GM04504 (cell line): ENCODE measurements at regions not wholly inside any gene's neighbourhood (a gene's known extent, or its start where the extent isn't known, plus 50 kb on each side); places are given as distances from the start of the nearest gene placed in this dataset.
"Not testable (repeated sequence)": the region's sequence is repeated elsewhere in the genome, so short reads cannot be mapped to it uniquely, and the experiment has no call there.

Source experiments
- DNase-seq: peaks from one replicate; pipeline ENCODE4 v3.0.0-alpha.2; 2012; ENCODE audit warnings: low read depth

DNA sequence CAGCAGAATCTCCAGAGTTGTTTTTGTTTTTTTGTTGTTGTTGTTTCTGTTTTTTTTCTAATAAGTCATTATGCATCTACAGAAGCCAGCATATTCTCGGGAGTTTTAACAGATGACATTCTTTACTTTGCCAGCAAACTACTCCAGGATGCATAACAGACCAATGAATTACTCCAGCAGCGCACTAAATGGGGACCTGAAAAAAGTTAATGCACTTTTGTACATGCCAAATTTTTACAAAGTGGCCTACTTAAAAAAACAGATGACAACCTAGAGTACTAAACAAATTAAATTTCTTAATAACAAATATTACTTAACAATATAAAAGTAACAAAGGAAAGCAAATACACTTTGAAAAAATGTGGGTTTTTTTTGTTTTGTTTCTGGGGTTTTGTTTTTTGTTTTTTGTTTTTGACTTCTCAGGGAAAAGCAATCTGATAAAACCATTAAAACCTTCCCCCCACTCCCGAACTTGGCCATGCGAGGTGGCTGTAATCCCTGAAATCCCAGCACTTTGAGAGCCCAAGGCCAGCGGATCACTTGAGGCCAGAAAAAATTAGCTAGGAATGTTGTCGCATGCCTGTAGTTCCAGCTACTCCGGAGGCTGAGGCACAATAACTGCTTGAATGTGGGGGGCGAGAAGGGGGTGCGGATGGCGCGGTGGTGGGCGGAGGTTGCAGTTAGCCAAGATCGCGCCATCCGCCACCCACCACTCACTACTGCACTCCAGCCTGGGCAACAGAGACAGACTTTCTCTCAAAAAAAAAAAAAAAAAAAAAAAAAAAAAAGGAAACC is 352.4 kb downstream of the CETN3 start:
- no peak for DNase-seq

DNA sequence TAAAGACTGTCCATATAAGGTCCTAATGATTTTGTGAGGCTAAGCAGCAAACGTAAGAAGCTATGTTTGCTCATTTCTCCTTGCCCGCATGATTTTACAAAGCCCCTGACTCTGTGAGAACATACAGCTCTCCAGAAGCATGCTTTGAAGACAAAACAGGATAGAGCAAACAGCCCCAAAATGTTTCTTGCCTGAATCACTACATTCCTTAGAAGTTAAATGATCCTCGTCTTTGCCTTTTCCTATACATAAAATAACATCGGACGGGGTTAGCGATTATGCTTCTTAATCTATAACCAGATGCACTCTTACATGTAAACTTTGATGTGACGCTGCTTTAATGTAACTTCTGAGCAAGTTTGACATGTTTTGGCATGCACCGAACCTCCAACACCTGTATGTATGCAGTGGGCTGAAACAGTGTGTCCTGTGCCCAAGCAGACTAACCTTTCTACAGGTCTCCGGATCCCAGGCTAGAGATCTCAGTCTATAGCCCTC is 353.7 kb downstream of the CETN3 start:
- DNase-seq, result no peak

DNA sequence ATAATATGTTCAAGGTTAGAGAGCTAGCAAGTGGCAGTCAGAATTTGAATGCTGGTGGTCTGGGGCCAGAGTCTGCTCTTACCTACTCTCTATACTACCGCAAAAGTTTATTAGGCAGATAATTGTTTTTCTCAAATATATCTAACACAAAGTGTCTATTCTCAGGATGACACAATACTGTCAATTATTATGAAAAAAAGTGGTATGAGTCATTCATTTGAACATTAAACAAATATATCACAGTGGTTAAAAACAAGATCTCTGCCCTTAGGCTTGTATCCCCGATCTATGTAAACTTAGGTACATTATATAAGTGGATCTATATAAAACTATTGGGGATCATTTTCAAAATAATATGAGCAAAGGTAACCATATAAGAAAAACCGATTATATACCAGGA is 354.9 kb downstream of the CETN3 start:
- DNase-seq, result no peak

DNA sequence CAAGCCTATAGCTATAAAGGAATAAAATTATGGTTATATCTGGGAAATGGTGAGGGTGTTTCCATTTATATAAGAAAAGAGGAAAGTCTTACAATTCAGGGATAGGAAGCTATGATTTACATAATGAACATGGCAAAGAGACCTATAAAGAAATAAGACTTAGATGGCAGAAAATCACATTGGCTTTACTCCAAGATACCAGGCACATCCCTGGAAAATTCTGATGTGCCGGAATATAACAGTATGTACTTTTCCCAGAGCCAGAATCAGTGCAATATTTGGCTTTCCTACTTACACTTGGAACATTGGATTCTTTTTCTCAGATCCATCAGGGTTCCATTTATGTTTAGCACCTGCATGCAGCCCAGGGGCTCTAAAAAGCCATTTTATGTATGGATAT is 357.8 kb downstream of the CETN3 start:
- DNase-seq, result no peak

DNA sequence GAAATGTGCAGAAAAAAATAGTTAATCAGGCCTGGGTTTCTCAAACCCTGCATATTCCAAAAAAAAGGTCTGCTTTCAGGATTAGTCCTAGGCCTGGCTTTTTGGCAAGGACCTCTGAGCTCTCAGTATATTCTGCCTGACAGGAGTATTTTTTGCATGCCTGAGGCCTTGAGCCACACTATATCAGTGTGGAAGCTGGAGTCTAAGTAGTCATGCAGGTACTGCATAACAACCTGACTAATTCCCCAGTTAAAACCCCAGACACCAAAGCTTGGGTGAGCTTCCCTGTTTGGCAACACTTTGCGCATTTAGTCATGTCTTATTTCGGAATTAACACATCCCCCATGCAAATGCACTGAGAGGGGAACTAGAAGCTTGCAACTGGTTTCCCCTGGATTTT is 359.5 kb downstream of the CETN3 start:
- DNase-seq, result no peak

DNA sequence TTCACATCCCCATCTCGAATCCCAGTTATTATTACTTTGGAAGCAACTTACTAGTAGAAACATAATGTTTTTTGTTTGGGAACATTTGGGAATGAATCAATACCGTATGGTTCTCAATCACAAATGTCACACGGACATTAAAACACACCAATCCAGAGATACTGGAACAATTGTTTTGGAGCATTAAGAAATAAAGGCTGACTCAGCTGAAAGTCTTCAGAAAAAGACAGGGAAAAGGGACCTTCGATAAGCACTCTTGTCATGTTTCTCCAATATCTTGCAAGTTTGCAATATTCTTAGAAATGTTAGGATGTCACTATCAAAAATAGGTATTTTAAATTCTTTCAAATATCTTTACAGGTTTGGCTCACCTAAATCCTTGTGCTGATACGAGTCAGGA is 362.4 kb downstream of the CETN3 start:
- DNase-seq, result no peak

DNA sequence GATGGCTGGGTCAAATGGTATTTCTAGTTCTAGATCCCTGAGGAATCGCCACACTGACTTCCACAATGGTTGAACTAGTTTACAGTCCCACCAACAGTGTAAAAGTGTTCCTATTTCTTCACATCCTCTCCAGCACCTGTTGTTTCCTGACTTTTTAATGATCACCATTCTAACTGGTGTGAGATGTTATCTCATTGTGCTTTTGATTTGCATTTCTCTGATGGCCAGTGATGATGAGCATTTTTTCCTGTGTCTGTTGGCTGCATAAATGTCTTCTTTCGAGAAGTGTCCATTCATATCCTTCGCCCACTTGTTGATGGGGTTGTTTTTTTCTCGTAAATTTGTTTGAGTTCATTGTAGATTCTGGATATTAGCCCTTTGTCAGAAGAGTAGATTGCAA is 369.5 kb downstream of the CETN3 start:
- not testable (repeated sequence) for DNase-seq

DNA sequence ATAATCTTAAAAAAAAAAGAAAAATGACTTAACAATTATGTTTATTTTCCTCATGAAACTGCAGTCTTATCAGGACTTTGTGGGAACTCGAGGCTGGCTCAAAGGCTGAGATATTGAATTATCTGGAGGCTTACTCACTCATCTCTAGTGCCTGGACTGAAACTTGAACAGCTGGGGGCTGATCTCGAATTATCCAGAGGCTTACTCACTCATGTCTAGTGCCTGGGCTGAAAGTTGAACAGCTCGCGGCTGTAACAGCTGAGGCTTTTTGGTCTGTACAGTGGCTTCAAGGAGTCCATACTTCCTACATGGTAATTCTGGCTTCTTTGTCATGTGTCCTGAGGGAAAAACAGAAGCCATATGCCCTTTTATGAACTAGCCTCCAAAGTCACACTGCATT is 371.9 kb downstream of the CETN3 start:
- no peak for DNase-seq

DNA sequence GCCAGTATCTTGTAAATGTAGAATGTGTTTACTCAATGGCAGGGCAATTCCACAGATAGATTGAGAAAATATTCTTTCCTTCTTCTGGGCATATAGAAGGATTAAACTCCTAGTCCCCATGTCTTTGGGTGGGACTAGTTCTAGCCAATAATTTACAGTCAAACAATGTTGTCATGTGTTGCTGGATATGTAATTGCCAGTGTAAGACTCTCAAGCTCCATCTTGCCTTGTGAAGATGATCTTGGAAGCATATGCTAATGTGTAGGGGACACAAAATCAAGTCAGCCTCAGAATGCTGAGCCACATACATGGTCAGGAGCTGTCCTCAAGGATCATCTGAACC is 386.9 kb downstream of the CETN3 start:
- DNase-seq, result no peak

DNA sequence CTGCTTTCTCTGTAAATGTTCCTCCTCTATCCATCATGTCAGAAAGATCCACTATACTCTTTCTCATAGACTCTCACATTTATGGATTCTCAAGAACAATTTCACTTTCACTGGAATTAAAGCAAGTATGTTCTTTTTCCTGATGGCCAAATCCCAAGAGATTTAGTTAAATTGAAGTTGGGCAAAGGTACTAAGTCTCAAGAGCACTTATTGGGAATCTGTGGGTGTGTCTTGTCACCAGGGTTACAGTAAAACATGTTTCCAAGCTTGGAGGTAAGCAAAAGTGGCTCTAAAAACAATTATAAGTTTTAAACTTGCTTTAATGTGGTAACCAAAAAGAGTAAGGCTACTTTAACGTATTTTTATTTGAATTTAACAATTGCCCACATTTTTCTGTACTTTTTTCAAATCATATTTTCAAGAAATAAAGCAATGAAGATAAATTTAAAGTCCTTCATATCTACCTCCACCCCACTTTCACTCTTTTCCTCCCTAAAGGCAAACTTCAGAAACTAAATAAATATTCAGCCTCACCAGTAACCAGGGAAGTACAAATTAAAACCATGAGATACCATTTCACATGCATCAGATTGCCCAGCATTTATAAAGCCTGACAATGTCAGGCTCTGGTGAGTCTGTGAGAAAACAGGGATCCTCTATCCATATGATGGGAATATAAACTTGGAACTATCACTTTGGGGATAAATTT is 387.4 kb downstream of the CETN3 start:
- DNase-seq, result no peak

DNA sequence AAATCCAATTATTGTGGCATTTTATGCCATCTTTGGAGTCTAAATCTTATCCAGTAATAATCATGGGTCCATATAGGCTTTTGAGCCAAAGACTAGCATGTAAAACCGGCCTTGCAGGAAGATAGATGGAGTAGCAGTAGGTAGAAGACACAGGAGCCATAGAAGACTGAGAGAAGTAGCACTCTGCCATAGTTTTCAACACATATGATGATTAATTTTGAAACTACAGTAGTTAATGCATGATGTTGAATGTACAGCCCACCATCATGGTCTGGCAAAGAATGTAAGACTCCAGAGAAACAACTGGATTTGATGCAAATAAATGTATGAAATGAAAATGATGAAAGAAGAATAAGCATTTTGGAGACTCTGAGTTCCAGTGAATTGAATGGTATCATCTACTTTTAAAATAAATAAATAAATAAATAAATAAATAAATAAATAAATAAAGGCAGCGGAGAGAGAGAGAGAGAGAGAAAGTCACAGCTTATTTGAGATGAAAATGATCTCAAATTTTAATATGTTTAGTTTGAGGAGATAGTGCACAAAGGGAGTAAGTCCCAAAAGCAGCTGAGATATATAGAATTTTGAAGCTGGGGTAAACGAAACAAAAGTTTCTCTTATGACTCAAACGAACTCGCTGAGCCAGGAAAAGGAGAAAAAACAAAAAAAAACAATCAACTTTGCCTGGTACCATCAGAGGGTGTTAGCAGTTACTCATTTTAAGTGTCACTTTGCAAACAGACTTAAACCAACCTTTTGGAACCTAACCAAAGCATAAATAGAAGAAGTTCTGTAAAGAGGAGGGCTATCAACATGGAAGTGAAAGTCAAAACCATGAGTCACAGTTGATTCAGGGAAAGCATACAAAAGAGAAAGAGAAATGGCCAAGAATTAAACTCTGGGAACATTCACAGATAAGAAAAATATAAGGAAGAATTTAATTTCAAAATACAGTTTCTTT is 388.7 kb downstream of the CETN3 start:
- DNase-seq, result peak; percentile 1

DNA sequence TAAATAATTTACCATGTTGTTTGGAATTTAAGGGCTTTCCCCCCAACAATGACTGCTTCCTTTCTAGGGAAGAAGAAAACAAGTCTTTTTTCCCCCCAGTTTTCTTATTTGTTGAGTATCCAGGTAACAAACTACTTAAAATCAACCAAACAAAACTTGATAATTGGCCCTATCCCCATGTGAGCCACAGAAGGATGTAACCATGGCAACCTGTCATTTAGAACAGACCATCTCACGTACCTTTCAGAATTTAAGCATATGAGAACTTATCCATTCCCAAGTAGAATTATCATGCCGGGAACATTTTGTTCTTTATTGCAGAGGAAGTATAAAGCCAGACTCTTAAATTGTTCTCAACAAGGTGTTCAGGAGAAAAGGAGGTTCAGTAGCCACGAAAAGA is 392.3 kb downstream of the CETN3 start:
- no peak for DNase-seq

DNA sequence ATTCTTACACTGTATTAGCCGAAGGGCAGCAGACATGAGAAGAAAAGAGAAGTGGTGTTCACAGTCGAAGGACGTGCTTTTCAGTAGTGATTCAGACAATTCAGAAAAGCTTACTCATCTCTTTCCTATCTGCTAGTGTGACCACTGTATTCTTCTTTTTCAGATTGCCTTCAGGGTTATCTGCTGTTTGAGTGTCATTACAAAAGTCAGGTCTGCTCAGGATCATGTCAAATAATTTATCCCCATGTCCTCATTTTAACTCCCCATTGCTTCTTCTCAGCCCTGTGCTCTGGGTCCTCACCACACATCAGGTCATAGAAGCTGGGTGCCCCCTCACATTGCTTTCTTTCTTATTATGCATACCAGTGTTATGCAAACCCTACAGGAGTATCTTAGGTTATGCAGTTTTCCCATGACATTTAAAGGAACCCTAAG is 394.0 kb downstream of the CETN3 start:
- no peak for DNase-seq

DNA sequence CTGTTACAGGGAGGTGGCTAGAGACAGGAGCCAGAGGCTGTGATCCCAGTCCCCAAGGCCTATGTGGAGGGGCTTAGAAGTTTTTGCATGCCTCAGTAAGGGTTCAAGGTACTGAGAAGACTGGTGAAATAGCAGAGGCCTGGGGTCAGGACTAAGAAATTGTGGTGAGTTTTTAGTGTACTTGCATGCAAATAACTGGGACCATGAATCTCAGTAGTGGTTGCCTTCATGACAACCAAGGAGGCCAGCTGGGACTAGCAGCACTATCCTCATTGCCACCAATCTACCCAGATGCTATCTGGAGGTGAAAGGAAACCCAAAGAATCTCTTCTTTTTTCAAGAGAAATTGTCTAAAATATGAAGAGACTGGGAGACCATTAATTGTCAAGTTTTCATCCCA is 395.1 kb downstream of the CETN3 start:
- no peak for DNase-seq

DNA sequence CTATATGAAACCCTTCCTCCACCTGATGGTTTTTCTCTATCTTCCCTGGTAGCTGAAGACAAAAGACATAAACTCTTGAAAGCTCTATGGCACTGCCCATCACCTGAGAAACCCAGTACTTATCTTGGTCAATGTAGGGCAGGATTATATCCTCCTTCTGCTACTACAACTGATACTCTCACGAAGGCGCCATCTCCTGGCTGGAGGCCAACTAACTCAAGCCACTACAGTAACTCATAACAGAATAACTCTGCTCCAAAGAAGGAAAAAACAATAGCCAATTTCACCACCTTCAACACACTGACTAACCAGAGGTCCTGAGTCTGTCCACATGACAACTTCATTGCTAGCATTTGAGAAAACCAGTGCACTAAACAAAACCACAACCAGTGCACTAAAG is 409.2 kb downstream of the CETN3 start:
- no peak for DNase-seq

DNA sequence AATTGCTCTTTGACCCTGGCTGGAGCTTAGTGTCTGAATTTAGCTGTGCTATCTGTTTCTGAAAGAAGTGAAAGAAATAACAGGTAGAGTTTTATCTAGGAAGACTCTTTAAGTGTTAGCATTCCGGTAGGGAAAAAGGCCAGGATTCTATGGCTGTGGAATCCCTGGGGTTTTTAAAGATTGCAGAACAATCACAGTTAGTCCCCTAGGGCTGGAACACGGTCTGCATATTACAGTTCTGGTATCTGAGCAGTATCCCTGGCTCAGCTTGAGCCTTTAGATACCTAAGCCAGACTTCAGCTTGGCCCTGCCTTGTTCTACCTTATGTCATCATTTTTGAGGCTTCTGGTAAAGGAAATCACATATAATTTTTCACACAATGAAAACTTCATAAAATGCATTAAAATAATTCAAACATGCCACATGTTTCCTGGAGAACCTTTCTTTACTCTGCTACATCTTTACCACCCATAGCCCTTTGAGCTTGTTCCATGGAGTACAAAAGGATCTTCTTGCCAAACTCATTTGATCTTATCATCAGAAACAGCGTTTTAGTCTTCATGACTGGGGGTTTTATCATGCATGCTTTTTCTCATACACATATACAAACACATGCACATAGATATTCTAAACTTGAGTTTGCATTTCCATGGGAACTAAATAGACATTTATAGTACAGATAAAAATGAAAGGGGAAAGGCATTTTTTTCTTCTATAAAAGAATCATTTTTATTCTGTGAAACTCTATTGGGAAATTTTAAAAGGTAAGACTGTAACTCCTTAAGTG is 410.8 kb downstream of the CETN3 start:
- DNase-seq, result no peak

DNA sequence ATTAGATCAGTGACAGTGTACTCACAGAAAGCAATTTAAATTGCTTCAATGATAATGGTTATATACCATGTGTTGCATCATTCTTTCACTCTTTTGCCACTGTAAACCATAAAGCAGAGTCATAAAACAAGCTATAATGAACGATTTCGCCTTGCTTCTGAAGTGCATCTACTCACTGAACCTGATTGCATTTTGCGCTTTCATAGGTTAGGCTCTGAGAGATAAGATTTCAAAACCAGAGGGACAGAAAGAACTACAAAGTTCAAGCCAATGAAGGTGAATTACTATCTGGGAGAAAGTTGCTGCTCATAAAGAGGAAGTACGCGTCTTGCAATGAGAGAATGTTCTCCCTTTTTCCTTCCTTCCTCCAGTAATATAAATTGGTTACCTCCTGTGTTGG is 412.7 kb downstream of the CETN3 start:
- no peak for DNase-seq

DNA sequence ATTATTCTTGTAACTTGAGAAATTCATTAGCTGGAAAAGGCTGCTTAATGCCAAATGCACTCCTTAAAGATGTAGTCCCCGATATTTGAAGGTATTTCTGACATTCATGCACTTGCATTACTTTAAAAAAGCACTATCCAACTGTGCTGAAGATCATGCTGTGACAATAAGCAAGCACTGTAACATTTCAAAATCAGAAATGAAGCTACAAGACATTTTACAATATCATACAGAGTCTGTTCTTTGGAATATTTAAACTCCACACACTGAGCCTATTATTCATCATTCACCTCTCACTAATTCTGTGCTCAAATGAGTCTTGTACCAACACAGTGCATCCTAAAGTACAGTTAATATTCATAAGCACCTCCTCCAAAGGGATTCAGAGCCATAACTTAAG is 413.2 kb downstream of the CETN3 start:
- no peak for DNase-seq

DNA sequence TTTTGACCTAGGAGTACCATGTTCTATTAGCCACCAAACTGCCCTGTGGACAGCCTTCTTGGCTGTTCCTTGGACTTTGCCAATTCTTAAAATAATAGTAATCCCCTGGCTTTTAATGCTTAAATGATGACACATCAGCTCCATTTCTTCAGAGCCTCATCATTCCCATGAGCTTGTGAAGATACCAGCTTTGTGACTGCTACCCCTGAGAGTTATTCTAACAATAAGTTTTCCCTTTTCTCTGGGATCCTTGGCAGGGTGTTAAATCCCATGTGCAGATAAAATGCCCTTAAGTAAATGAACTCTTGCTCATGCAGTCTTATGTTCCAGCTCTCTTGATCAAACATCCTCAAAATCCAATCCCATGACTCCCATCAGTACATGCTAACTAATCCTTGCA is 415.3 kb downstream of the CETN3 start:
- DNase-seq, result no peak

DNA sequence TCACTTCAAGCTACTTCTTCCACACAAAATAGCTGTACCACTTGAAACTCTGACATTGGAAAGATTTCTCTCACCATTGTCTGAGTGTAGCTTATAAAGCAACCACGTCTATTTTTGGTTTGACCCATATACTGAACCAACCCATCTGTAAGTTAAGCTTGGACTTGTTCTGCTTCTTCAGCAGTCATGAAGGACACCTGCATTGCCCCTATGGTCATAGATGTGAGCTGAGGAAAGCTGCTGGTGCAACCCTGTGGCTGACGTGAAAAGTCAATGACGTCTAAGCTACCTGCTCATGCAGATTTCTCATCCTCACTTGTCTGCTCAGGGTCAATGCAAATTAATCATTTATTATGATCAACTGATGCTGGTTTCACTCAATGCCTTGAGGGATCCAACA is 417.4 kb downstream of the CETN3 start:
- DNase-seq, result no peak

DNA sequence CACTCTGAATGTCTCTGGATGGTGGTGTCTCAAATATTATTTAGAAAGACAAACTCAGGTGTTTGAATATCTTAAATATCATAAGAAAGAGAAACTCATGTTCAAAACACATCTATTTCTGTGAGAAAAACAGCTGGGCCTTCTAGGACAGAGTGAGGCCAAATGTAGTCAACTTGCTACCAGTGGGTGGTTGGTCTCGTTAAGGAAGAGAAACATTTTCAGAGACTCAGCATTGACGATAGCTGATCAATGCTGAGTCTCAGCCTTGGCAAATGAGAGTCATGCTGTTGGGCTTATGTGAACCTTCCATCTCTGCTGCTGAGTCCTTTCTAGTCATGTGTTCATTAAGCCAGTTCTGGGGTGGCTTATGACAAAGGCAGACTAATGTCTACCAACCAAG is 418.0 kb downstream of the CETN3 start:
- no peak for DNase-seq

DNA sequence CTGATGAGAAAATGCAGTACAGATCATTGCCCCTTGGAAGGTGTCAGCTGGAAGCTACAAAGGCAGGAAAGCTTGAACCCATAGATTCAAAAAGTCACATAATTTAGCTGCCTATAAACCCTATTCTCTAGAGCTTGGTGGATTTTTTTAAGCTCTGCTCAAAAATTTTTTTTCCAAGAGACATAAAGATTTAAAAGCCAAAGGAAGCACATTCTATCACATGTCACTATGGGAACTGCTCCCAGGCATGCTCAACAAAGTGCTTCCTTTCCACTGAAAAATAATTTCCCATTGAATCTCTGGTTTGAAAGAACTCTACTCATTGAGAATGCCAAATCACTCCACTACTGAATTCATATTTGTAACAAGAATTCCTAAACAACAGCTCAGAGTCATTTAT is 419.8 kb downstream of the CETN3 start:
- no peak for DNase-seq
